Chondrocyte (in vitro differentiated cells): ENCODE measurements at regions not wholly inside any gene's neighbourhood (a gene's known extent, or its start where the extent isn't known, plus 50 kb on each side); places are given as distances from the start of the nearest gene placed in this dataset.

ENCODE experiments used
- DNase-seq: peaks from one replicate; pipeline ENCODE4 v3.0.0; 2021; ENCODE audit warnings: mixed read lengths, low spot score
- H3K27ac Mint-ChIP-seq: one replicate; pipeline ENCODE4 v1.8.0; 2021; ENCODE audit warnings: mild to moderate bottlenecking, moderate library complexity, mixed read lengths; ENCODE audit not compliant: unreplicated experiment
- H3K27me3 Mint-ChIP-seq: 2 replicates; pipeline ENCODE4 v1.8.0; 2021; ENCODE audit warnings: low read depth, mixed read lengths
- H3K36me3 Mint-ChIP-seq: 2 replicates; pipeline ENCODE4 v1.8.0; 2021; ENCODE audit warnings: low read depth, mixed read lengths
- H3K4me1 Mint-ChIP-seq: 2 replicates; pipeline ENCODE4 v1.8.0; 2021; ENCODE audit warnings: low read depth, mild to moderate bottlenecking, mixed read lengths
- H3K4me3 Mint-ChIP-seq: one replicate; pipeline ENCODE4 v1.8.0; 2021; ENCODE audit warnings: mild to moderate bottlenecking, moderate library complexity, mixed read lengths; ENCODE audit not compliant: unreplicated experiment
- H3K9me3 Mint-ChIP-seq: 2 replicates; pipeline ENCODE4 v1.8.0; 2021; ENCODE audit warnings: low read depth, mixed read lengths
- TF ChIP-seq, protein P1 (sequence below): fragments of 200-600 bp; sonication (generic); IDR thresholded peaks from 2 replicates; pipeline ENCODE4 v1.5.0; 2021; ENCODE audit warnings: antibody characterized with exemption, mild to moderate bottlenecking, moderate library complexity

- Mint-ChIP-seq H3K4me3 (no peak overlapping the region), H3K36me3 (no peaks in the 10 kb centered on the region), H3K4me1 (peaks cover 10% of the 10 kb centered on the region), H3K27me3 (no peaks in the 10 kb centered on the region), H3K27ac (no peak overlapping the region), H3K9me3 (no peaks in the 10 kb centered on the region)
- TF ChIP-seq, protein P1, sequence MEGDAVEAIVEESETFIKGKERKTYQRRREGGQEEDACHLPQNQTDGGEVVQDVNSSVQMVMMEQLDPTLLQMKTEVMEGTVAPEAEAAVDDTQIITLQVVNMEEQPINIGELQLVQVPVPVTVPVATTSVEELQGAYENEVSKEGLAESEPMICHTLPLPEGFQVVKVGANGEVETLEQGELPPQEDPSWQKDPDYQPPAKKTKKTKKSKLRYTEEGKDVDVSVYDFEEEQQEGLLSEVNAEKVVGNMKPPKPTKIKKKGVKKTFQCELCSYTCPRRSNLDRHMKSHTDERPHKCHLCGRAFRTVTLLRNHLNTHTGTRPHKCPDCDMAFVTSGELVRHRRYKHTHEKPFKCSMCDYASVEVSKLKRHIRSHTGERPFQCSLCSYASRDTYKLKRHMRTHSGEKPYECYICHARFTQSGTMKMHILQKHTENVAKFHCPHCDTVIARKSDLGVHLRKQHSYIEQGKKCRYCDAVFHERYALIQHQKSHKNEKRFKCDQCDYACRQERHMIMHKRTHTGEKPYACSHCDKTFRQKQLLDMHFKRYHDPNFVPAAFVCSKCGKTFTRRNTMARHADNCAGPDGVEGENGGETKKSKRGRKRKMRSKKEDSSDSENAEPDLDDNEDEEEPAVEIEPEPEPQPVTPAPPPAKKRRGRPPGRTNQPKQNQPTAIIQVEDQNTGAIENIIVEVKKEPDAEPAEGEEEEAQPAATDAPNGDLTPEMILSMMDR, result no peak
- DNase-seq, result no peak
Observed at GRCh38 chr4:181525634-181526033, 717.6 kb upstream of the TENM3 start.

DNA sequence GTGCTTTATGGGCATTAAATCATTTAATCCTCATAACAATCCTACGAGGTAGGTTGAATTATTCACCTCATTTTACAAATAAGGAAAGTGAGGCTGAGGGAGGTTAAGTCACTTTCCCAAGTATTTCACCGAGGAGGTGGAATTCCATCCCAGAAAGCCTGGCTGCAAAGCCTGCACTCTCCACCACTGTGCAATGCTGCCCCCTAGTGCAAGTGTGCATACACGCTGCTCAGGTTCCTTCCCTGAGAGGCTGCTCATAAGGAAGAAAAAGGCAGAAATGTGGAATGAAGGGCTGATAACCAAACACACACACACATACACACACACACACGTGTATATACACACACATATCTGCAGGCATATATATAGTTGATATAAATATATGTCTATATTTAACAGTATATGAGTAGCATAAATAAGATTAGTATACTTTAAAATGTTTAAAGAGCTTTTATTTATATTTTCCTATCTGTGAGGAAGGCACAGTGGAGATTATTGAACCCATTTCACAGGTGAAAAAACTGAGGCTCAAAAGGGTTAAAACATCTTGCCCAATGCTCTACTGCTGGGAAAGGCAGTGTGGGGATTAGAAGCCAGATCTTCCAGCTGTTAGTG is 714.5 kb upstream of the TENM3 start:
- TF ChIP-seq, protein P1, result peak; percentile 96
- DNase-seq, result no peak
- no peaks in the 10 kb centered on the region for H3K9me3 Mint-ChIP-seq
- no peaks in the 10 kb centered on the region for H3K27me3 Mint-ChIP-seq
- H3K4me1 Mint-ChIP-seq, result peaks cover 10% of the 10 kb centered on the region
- H3K4me3 Mint-ChIP-seq, result no peak overlapping the region
- no peaks in the 10 kb centered on the region for H3K36me3 Mint-ChIP-seq
- no peak overlapping the region for H3K27ac Mint-ChIP-seq

DNA sequence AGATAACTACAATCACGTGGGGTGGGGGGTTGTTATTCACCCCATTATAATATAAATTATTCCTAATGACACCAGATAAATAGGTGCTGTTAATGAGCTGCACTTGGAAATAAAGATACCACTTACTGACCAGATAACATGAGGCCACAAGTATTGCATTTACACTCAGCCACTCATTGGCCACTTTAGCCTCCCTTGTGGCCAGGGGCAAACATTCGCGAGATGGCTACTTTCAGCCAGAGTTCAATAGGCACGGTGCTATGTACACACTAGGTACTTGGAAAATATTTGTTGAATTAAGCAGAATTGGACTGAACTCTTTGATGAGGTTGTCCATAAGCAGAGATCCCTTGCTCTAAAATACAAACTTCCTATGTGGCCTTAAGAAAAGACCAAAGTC is 713.7 kb upstream of the TENM3 start:
- Mint-ChIP-seq H3K4me1 (peaks cover 10% of the 10 kb centered on the region), H3K27me3 (no peaks in the 10 kb centered on the region), H3K4me3 (no peak overlapping the region), H3K36me3 (no peaks in the 10 kb centered on the region), H3K27ac (no peak overlapping the region), H3K9me3 (no peaks in the 10 kb centered on the region)
- no peak for DNase-seq
- TF ChIP-seq, protein P1, result no peak

DNA sequence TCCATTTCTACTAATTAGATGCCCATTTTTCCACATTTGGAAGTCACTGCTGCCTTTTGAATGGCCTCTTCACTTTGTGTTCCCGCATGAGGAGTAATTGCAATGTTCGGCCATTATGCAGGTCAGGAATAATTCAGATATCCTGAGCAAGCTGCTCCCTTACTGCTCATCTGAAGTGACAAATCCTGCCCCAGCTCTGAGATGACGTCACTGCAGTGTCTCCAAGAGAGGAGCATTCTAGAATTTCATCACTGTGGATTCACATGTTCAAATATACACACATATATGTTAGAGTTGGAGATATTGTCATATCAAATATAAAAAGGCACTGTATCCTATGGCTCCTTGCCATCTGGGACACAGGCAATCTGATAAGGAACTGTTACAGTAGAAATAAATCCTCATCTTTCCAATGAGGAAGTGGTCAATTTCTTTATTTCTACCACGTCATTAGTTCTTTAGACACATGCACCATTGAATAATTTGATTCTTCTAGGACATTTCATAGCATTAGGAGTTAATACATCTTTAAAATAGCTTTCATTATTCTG is 706.9 kb upstream of the TENM3 start:
- H3K27ac Mint-ChIP-seq, result no peak overlapping the region
- TF ChIP-seq, protein P1, result no peak
- H3K4me3 Mint-ChIP-seq, result no peak overlapping the region
- DNase-seq, result no peak
- no peaks in the 10 kb centered on the region for H3K36me3 Mint-ChIP-seq
- H3K27me3 Mint-ChIP-seq, result no peaks in the 10 kb centered on the region
- H3K9me3 Mint-ChIP-seq, result no peaks in the 10 kb centered on the region
- no peaks in the 10 kb centered on the region for H3K4me1 Mint-ChIP-seq

DNA sequence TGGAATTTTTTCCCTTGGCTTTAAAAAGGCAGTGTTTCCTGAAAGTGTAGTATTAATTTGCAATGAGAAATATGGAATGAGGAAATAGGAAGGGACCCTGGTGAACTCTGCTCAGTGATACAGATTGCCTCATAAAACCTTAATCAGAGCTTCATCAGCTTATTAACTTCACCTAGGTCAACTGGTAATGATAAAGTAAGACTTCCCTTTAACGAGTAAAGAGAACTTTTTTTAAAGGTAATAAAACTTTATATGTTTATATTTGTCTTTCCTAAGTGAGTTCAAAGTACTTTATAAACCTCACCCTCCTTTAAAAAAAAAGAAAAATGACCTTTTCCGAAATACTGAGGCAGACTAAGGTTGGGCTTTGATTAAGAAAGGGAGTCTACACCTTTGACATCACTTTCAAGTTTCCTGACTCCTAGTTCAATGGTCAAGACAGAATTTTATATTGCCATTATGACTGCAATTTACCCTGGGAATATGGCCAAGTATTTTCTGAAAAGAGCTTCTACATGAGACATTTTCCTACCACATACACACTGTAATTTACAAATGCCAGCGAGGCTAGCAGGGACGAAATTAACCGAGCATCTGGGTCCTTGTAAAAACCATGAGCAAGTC is 706.3 kb upstream of the TENM3 start:
- Mint-ChIP-seq H3K36me3 (no peaks in the 10 kb centered on the region), H3K4me1 (no peaks in the 10 kb centered on the region), H3K9me3 (no peaks in the 10 kb centered on the region), H3K27me3 (no peaks in the 10 kb centered on the region), H3K27ac (no peak overlapping the region), H3K4me3 (no peak overlapping the region)
- TF ChIP-seq, protein P1, result no peak
- no peak for DNase-seq
